Karpas-422 (cell line): ENCODE measurements at regions not wholly inside any gene's neighbourhood (a gene's known extent, or its start where the extent isn't known, plus 50 kb on each side); places are given as distances from the start of the nearest gene placed in this dataset.

Experiments used
- DNase-seq: peaks from one replicate; pipeline ENCODE4 v3.0.0-alpha.2; 2015
- H2AFZ ChIP-seq: fragments of 200-600 bp; sonication (generic); 2 replicates; pipeline ENCODE4 v1.6.1; 2014; ENCODE audit warnings: antibody characterized with exemption, low read length, mixed read lengths
- H3K27ac ChIP-seq: fragments of 200-600 bp; sonication (generic); 2 replicates; pipeline ENCODE4 v1.5.1; 2014; ENCODE audit warnings: mild to moderate bottlenecking, low read length, moderate library complexity
- H3K27me3 ChIP-seq: fragments of 200-600 bp; sonication (generic); 2 replicates; pipeline ENCODE4 v1.6.1; 2014; ENCODE audit warnings: low read length, mixed read lengths
- H3K36me3 ChIP-seq: fragments of 200-600 bp; sonication (generic); 2 replicates; pipeline ENCODE4 v1.6.1; 2014; ENCODE audit warnings: low read length, mixed read lengths; ENCODE audit not compliant: insufficient read depth
- H3K4me1 ChIP-seq: fragments of 200-600 bp; sonication (generic); 2 replicates; pipeline ENCODE4 v1.6.1; 2014; ENCODE audit warnings: mild to moderate bottlenecking, low read length, mixed read lengths
- H3K4me2 ChIP-seq: fragments of 200-600 bp; sonication (generic); 2 replicates; pipeline ENCODE4 v1.6.1; 2014; ENCODE audit warnings: low read length, low read depth, mild to moderate bottlenecking; ENCODE audit not compliant: poor library complexity, severe bottlenecking
- H3K4me3 ChIP-seq: fragments of 200-600 bp; sonication (generic); 2 replicates; pipeline ENCODE4 v1.5.1; 2014; ENCODE audit warnings: mild to moderate bottlenecking, antibody characterized with exemption, low read length, mixed read lengths
- H3K79me2 ChIP-seq: fragments of 200-600 bp; sonication (generic); 2 replicates; pipeline ENCODE4 v1.6.1; 2014; ENCODE audit warnings: mild to moderate bottlenecking, low read length, mixed read lengths
- H3K9ac ChIP-seq: fragments of 200-600 bp; sonication (generic); 2 replicates; pipeline ENCODE4 v1.6.0; 2014; ENCODE audit warnings: low read length
- H3K9me2 ChIP-seq: fragments of 200-600 bp; sonication (generic), shearing (Covaris generic); replicated peaks from 2 replicates; pipeline ENCODE4 v1.6.0; 2014; ENCODE audit warnings: mild to moderate bottlenecking, low read length, moderate library complexity; ENCODE audit not compliant: insufficient read depth
- H3K9me3 ChIP-seq: fragments of 300-700, 200-600 bp; sonication (generic); 2 replicates; pipeline ENCODE4 v1.6.1; 2014; ENCODE audit warnings: low read length, mixed read lengths
- H4K20me1 ChIP-seq: fragments of 200-600 bp; sonication (generic); 2 replicates; pipeline ENCODE4 v1.6.1; 2014; ENCODE audit warnings: mild to moderate bottlenecking, antibody characterized with exemption, low read length, low read depth; ENCODE audit not compliant: insufficient read depth

DNA sequence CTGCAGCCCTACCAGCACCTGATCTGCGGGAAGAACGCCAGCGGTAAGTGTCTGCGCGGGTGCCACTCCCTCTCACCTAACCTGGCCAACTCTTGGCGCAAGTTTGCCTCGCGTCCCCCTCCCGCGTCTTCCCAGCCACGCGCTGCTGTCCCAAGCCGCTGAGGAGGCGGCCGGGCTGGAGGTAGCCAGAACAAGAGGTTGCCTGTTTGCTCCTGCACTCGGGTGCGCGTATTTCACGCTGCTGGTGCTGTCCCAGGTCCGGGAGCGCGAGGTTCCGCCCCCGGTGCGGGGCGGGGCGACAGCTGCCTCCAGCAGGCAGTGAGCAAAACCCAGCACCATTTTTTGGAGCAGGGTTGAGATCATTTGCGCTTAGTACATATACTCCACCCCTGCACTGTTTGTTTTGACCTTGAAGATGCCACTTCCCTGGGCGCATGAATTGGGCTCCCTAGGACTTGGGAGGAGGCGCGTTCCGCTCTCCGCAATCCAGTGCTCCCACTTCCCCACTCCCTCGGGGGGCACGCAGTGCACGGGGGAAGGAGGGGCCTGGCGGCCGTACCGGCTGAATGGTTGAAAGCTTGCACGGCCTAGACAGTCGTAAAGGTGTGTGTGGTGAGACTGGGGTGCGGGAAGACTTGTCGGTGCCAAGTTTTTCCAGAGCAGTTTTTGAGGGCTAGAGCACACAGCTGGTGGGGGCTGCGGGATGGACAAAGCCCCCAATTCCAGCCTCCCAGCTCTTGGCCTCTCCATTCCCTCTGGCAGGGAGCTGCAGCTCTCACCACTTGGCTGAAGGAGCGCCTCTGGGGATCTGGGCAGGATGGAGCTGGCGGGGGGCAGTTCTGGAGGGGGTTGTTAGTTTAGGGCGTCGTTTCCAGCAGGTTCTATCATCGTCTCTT is 226.9 kb upstream of the CRY1 start:
- no peak overlapping the region for H3K4me3 ChIP-seq
- H4K20me1 ChIP-seq, result no peaks in the 10 kb centered on the region
- H3K9ac ChIP-seq, result no peak overlapping the region
- no peak overlapping the region for H3K4me2 ChIP-seq
- H3K9me3 ChIP-seq, result no peaks in the 10 kb centered on the region
- no peak overlapping the region for H3K27ac ChIP-seq
- no peaks in the 10 kb centered on the region for H3K27me3 ChIP-seq
- H3K9me2 ChIP-seq, result no peaks in the 10 kb centered on the region
- H3K79me2 ChIP-seq, result no peaks in the 10 kb centered on the region
- no peaks in the 10 kb centered on the region for H3K36me3 ChIP-seq
- no peak for DNase-seq
- H3K4me1 ChIP-seq, result no peaks in the 10 kb centered on the region
- no peak overlapping the region for H2AFZ ChIP-seq

DNA sequence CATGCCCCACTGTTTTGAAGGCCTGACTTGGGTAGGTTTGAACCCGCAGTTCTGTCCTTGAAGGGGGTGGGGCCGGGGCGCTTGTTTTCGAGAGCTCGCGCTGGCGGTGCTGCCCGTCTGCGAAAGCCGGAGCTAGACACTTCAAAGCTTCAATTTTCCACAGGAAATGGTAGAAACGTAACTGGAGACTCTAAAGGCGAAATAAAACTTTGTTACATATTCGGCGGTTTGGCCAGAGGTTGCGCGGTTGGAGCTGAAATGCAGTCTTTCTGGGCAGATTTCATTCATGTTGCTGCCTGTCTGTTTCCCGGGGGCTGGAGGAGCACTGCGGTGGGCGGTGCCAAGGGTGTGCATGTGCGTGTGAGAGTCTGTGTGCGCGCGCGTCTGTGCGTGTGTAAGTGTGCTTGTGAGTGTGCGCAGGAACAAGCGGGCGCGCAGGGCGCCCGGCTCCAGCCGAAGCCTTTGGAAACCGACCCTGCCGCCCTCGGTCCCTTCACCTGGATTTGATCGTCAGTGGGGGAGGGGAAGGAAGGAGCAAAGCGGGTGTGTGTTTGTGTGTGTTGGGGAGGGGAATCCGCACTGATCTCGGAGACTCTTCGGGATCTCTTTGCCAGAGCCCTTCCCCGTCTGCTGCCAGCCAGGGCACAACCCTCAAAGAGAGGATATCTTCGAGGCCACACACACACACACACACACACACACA is 227.7 kb upstream of the CRY1 start:
- no peak overlapping the region for H3K4me3 ChIP-seq
- no peak overlapping the region for H3K9ac ChIP-seq
- no peak overlapping the region for H3K4me2 ChIP-seq
- H3K27me3 ChIP-seq, result no peaks in the 10 kb centered on the region
- H3K79me2 ChIP-seq, result no peaks in the 10 kb centered on the region
- no peaks in the 10 kb centered on the region for H3K4me1 ChIP-seq
- no peak for DNase-seq
- H3K36me3 ChIP-seq, result no peaks in the 10 kb centered on the region
- no peaks in the 10 kb centered on the region for H4K20me1 ChIP-seq
- no peak overlapping the region for H3K27ac ChIP-seq
- no peak overlapping the region for H2AFZ ChIP-seq
- no peaks in the 10 kb centered on the region for H3K9me2 ChIP-seq
- H3K9me3 ChIP-seq, result no peaks in the 10 kb centered on the region

DNA sequence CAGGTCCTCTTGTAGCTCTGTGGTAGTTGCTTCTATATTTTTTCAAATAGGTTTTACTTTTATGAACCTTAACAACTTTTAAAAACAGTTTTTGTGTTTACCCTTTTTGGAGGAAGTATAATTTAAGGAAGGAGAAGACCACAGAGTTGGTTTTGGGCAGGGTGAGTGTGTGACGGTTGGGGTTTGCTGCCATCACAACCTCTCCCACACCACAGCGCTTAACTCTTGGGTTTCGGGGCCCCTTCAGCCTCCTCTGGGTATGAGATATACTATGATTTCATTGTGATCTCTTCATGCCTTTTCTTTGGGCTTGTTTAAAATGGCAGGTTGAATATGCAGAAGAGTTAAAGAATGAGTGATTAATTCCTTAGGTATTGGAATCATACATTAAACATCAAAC is 228.7 kb upstream of the CRY1 start:
- no peak overlapping the region for H3K4me2 ChIP-seq
- H3K9ac ChIP-seq, result no peak overlapping the region
- no peak for DNase-seq
- no peaks in the 10 kb centered on the region for H3K36me3 ChIP-seq
- no peaks in the 10 kb centered on the region for H3K79me2 ChIP-seq
- no peaks in the 10 kb centered on the region for H3K4me1 ChIP-seq
- no peaks in the 10 kb centered on the region for H3K9me2 ChIP-seq
- no peak overlapping the region for H3K27ac ChIP-seq
- no peaks in the 10 kb centered on the region for H4K20me1 ChIP-seq
- H3K4me3 ChIP-seq, result no peak overlapping the region
- H3K9me3 ChIP-seq, result no peaks in the 10 kb centered on the region
- H2AFZ ChIP-seq, result no peak overlapping the region
- H3K27me3 ChIP-seq, result no peaks in the 10 kb centered on the region

DNA sequence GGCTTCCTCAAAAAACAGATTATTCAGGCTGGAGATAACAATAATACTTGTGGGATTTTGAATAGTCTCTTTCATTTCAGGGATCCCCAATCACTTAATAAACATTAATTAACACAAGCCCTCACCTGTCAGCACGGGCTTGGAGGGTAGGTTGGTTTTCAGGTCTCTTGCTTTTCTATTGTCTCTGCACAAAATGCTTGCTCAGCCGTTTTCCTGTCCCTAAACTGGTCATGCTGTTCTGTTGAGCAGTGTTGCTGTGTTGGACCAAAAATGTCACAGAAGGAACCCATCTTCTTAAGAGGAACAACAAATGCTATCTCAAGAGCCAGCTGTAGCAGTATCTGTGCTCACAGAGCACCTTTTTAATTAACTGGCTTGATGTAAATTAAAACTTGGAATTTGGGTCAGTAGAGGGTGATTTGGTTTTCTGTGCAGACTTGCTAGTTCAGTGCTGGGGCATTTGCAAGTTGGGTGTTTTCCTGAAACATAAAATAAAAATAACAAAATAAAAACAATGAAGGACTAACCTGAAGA is 231.8 kb upstream of the CRY1 start:
- no peaks in the 10 kb centered on the region for H4K20me1 ChIP-seq
- H3K9ac ChIP-seq, result no peak overlapping the region
- H3K27me3 ChIP-seq, result no peaks in the 10 kb centered on the region
- no peak overlapping the region for H3K27ac ChIP-seq
- H2AFZ ChIP-seq, result no peak overlapping the region
- no peaks in the 10 kb centered on the region for H3K4me1 ChIP-seq
- DNase-seq, result no peak
- no peaks in the 10 kb centered on the region for H3K9me3 ChIP-seq
- no peak overlapping the region for H3K4me2 ChIP-seq
- no peaks in the 10 kb centered on the region for H3K9me2 ChIP-seq
- H3K4me3 ChIP-seq, result no peak overlapping the region
- no peaks in the 10 kb centered on the region for H3K79me2 ChIP-seq
- no peaks in the 10 kb centered on the region for H3K36me3 ChIP-seq

DNA sequence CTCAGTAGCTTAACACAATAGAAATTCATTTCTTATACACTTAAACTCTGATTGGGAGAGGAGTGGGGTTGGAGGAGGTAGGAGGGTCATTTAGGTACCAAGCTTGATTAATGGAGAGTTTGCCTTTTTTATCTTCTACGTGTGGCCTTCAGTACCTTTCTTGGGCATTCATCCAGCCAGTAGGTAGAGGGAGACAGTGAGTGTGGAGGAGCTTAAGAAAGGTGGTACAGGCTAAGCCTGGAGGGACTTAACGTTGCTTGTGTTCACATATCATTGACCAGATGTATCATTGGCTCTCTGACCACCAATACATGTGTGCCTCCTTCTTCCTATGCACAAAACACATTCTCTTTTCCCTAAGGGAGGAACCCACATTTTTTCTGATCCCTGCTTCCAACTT is 232.9 kb upstream of the CRY1 start:
- no peaks in the 10 kb centered on the region for H4K20me1 ChIP-seq
- no peaks in the 10 kb centered on the region for H3K36me3 ChIP-seq
- 0 out of 2 replicates have a peak, but pooled peaks cover 2% of the 10 kb centered on the region for H3K4me1 ChIP-seq
- H3K9me3 ChIP-seq, result no peaks in the 10 kb centered on the region
- H3K79me2 ChIP-seq, result no peaks in the 10 kb centered on the region
- H3K27me3 ChIP-seq, result no peaks in the 10 kb centered on the region
- H3K27ac ChIP-seq, result no peak overlapping the region
- H3K4me3 ChIP-seq, result no peak overlapping the region
- no peak overlapping the region for H3K4me2 ChIP-seq
- no peak for DNase-seq
- H3K9me2 ChIP-seq, result no peaks in the 10 kb centered on the region
- H2AFZ ChIP-seq, result no peak overlapping the region
- no peak overlapping the region for H3K9ac ChIP-seq

DNA sequence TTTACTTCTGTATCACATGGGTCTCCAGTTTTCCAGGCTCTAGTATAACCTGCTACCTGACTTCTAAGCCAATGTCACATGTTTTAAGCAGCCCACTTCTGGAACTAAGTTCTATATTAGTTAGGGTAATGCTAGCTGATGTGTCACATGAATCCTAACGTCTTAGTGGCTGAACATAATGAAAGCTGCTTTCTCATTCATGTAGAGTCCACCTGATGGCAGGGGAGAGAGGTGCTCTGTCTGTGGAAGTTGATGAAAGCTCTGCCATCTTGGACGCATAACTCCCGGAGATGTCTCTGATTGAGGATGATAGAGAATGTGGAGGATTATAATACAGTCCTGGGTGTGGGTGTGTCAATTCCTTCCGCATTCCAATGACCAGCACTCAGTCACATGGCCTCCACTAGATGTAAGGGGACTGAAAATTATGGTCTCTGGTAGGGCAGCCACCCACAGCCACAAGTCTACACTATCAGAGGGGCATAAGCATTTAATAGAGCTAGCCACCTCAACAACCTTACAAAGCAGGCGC is 234.4 kb upstream of the CRY1 start:
- H3K4me1 ChIP-seq, result 0 out of 2 replicates have a peak, but pooled peaks cover 2% of the 10 kb centered on the region
- H3K36me3 ChIP-seq, result no peaks in the 10 kb centered on the region
- H3K9me3 ChIP-seq, result no peaks in the 10 kb centered on the region
- DNase-seq, result no peak
- H4K20me1 ChIP-seq, result no peaks in the 10 kb centered on the region
- no peak overlapping the region for H3K4me2 ChIP-seq
- no peaks in the 10 kb centered on the region for H3K27me3 ChIP-seq
- no peak overlapping the region for H2AFZ ChIP-seq
- no peak overlapping the region for H3K4me3 ChIP-seq
- H3K9me2 ChIP-seq, result no peaks in the 10 kb centered on the region
- no peak overlapping the region for H3K9ac ChIP-seq
- H3K79me2 ChIP-seq, result no peaks in the 10 kb centered on the region
- no peak overlapping the region for H3K27ac ChIP-seq

DNA sequence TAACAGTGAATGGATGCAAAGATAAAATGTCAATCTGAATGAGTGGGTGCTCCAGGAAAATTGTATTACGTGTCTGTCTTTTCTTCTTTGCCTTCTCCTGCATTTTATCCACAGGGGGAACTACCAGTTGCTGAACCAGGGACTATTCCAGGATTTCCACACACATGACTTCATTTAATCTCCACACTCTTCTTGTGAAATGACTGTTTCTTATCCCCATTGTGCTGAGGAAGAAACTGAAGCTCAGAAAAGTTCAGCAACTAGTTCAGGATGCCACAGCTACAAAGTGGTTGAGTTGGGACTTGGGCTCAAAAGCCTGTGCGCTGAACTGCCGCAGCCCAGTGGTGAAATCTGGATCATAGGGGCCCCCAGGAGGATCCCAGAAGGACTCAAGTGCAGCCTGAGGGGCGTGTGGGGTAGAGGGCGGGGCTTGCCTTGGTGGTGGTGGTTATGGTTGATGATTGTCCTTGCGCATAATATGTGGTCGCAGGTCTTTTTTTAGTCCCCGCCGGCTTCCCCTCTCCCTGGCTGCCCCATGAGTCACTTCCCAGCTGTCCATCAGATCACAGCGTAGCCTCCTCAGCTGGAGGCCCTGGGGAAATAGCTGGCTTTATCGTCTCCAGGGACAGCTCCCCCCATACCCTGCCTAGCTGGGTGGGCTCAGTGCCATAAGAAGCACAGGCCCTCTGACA is 235.2 kb upstream of the CRY1 start:
- no peak for DNase-seq

More for the DNA sequence above, 235.2 kb upstream of the CRY1 start:
- no peaks in the 10 kb centered on the region for H3K36me3 ChIP-seq
- no peak overlapping the region for H3K4me2 ChIP-seq
- no peak overlapping the region for H3K4me3 ChIP-seq
- H3K9ac ChIP-seq, result no peak overlapping the region
- no peak overlapping the region for H3K27ac ChIP-seq
- no peaks in the 10 kb centered on the region for H3K27me3 ChIP-seq
- H3K9me3 ChIP-seq, result no peaks in the 10 kb centered on the region
- H3K9me2 ChIP-seq, result no peaks in the 10 kb centered on the region
- no peaks in the 10 kb centered on the region for H4K20me1 ChIP-seq
- H3K4me1 ChIP-seq, result 0 out of 2 replicates have a peak, but pooled peaks cover 2% of the 10 kb centered on the region
- H3K79me2 ChIP-seq, result no peaks in the 10 kb centered on the region
- H2AFZ ChIP-seq, result no peak overlapping the region
